HCT116 (cell line): ENCODE measurements at regions not wholly inside any gene's neighbourhood (a gene's known extent, or its start where the extent isn't known, plus 50 kb on each side); places are given as distances from the start of the nearest gene placed in this dataset.

Source experiments
- ATAC-seq: fragments of 200-7000 bp; cut with Tn5 transposase; 2 replicates; pipeline ENCODE4 v1.9.1; 2020; ENCODE audit warnings: mild to moderate bottlenecking, moderate library complexity
- BruUV-seq: library from RNA; stranded (reverse); fragments of 400-500 nt; replicated peaks from 2 replicates; lab custom pipeline; 2021; lab: Mats Ljungman, UMichigan
- CTCF ChIA-PET: fragments of 300-600 bp; sonication (Branson Sonifier 250); formaldehyde crosslinking; loops from one replicate; lab custom pipeline; 2021; ENCODE audit warnings: antibody characterized with exemption; lab: Charles Lee
- POLR2A ChIA-PET: fragments of 300-600, 350-600 bp; sonication (Branson Sonifier 250); formaldehyde crosslinking; loops from one replicate; lab custom pipeline; 2021; ENCODE audit warnings: antibody characterized with exemption; lab: Charles Lee
- RAD21 ChIA-PET, 2 experiments: fragments of 300-600 bp; sonication (Branson Sonifier 250); formaldehyde crosslinking; loops; one replicate each; lab custom pipeline; 2023; ENCODE audit warnings: low total read pairs in 2 of 2; ENCODE audit not compliant: uncharacterized antibody in 2 of 2, unreplicated experiment in 2 of 2, low non-redundant PET in 1 of 2; lab: Charles Lee
- DNase-seq: peaks from one replicate; pipeline ENCODE4 v3.0.0-alpha.2; 2010; ENCODE audit warnings: low read depth, low spot score
- H2AFZ ChIP-seq: fragments of 200-600 bp; shearing (Covaris generic), sonication (generic); 2 replicates; pipeline ENCODE4 v1.6.1; 2017; ENCODE audit warnings: low read depth, mixed run types, mixed read lengths, antibody characterized with exemption, low read length; ENCODE audit not compliant: poor library complexity, severe bottlenecking
- H3K27ac ChIP-seq: 2 replicates; pipeline ENCODE4 v1.5.1; 2012; ENCODE audit warnings: low read depth, low read length
- H3K27me3 ChIP-seq: fragments of 200-600 bp; sonication (generic); 2 replicates; pipeline ENCODE4 v1.6.1; 2016; ENCODE audit warnings: mixed run types, low read length, mixed read lengths; ENCODE audit not compliant: insufficient read depth
- H3K36me3 ChIP-seq, 2 experiments: fragments of 200-500 bp in 1 of 2; fragments of 200-600 bp in 1 of 2; sonication (Bioruptor generic) in 1 of 2; sonication (generic) in 1 of 2; 2 replicates each; pipeline versions ENCODE4 v1.5.1 to v1.6.1; 2014 to 2016; ENCODE audit warnings: low read length in 2 of 2, inconsistent platforms in 1 of 2, mixed read lengths in 1 of 2, mixed run types in 1 of 2; ENCODE audit not compliant: insufficient read depth in 2 of 2, control insufficient read depth in 1 of 2
- H3K4me1 ChIP-seq, 2 experiments: fragments of 200-600 bp in 1 of 2; sonication (generic) in 1 of 2; 2 replicates each; pipeline versions ENCODE4 v1.5.1 to v1.6.1; 2012 to 2017; ENCODE audit warnings: low read length in 2 of 2, inconsistent platforms in 1 of 2, mild to moderate bottlenecking in 1 of 2, mixed read lengths in 1 of 2, mixed run types in 1 of 2, moderate library complexity in 1 of 2; ENCODE audit not compliant: insufficient read depth in 2 of 2, control insufficient read depth in 1 of 2
- H3K4me2 ChIP-seq: fragments of 200-600 bp; sonication (generic); 2 replicates; pipeline ENCODE4 v1.6.1; 2017; ENCODE audit warnings: mixed run types, low read length, mixed read lengths
- H3K4me3 ChIP-seq, 2 experiments: fragments of 200-600 bp in 1 of 2; sonication (generic) in 1 of 2; replicated peaks in 1 of 2; 2 replicates each; pipeline ENCODE4 v1.5.1; 2011 to 2016; ENCODE audit warnings: low read length in 2 of 2, control low read depth in 1 of 2, low read depth in 1 of 2, mild to moderate bottlenecking in 1 of 2, mixed read lengths in 1 of 2, mixed run types in 1 of 2
- H3K79me2 ChIP-seq: fragments of 200-600 bp; sonication (generic); 2 replicates; pipeline ENCODE4 v1.6.1; 2017; ENCODE audit warnings: mild to moderate bottlenecking, mixed run types, low read length, moderate library complexity, mixed read lengths; ENCODE audit not compliant: insufficient read depth
- H3K9ac ChIP-seq: fragments of 200-600 bp; sonication (generic); 2 replicates; pipeline ENCODE4 v1.6.1; 2016; ENCODE audit warnings: low read length, mixed read lengths
- H3K9me2 ChIP-seq: fragments of 200-600 bp; sonication (generic), shearing (Covaris generic); 2 replicates; pipeline ENCODE4 v1.6.1; 2017; ENCODE audit warnings: mixed run types, mild to moderate bottlenecking, moderate library complexity; ENCODE audit not compliant: insufficient read depth
- H3K9me3 ChIP-seq, 2 experiments: fragments of 200-500 bp in 1 of 2; fragments of 200-600 bp in 1 of 2; sonication (Bioruptor generic) in 1 of 2; sonication (generic) in 1 of 2; 2 replicates each; pipeline ENCODE4 v1.6.1; 2014 to 2017; ENCODE audit warnings: low read length in 2 of 2, mixed read lengths in 2 of 2, inconsistent platforms in 1 of 2, low read depth in 1 of 2, mild to moderate bottlenecking in 1 of 2, mixed run types in 1 of 2, moderate library complexity in 1 of 2; ENCODE audit not compliant: control insufficient read depth in 1 of 2, insufficient read depth in 1 of 2
- H4K20me1 ChIP-seq: fragments of 200-600 bp; sonication (generic), shearing (Covaris generic); 2 replicates; pipeline ENCODE4 v1.6.1; 2017; ENCODE audit warnings: mixed run types, mild to moderate bottlenecking, moderate library complexity; ENCODE audit not compliant: insufficient read depth
- CBX3 ChIP-seq: IDR thresholded peaks from 2 replicates; pipeline ENCODE4 v1.6.1; 2012; ENCODE audit warnings: low read depth
- CEBPB ChIP-seq: IDR thresholded peaks from 2 replicates; pipeline ENCODE4 v1.6.1; 2012; ENCODE audit warnings: low read depth
- EGR1 ChIP-seq: IDR thresholded peaks from 2 replicates; pipeline ENCODE4 v1.6.1; 2012; ENCODE audit warnings: low read depth
- ELF1 ChIP-seq: IDR thresholded peaks from 2 replicates; pipeline ENCODE4 v1.6.1; 2012; ENCODE audit warnings: low read depth, borderline replicate concordance
- EZH2phosphoT487 ChIP-seq: fragments of 200-600 bp; IDR thresholded peaks from 2 replicates; pipeline ENCODE4 v1.6.1; 2018; ENCODE audit warnings: antibody characterized with exemption, borderline replicate concordance
- FOSL1 ChIP-seq: IDR thresholded peaks from 2 replicates; pipeline ENCODE4 v1.6.1; 2012; ENCODE audit warnings: low read depth
- JUND ChIP-seq: IDR thresholded peaks from 2 replicates; pipeline ENCODE4 v1.6.1; 2012
- POLR2AphosphoS5 ChIP-seq: IDR thresholded peaks from 2 replicates; pipeline ENCODE4 v1.6.1; 2011; ENCODE audit warnings: mild to moderate bottlenecking, low read depth, low read length, moderate library complexity
- RAD21 ChIP-seq: IDR thresholded peaks from 2 replicates; pipeline ENCODE4 v1.6.1; 2012; ENCODE audit warnings: low read depth, mild to moderate bottlenecking
- REST ChIP-seq: IDR thresholded peaks from 2 replicates; pipeline ENCODE4 v1.6.1; 2012; ENCODE audit warnings: low read depth
- SIN3A ChIP-seq: IDR thresholded peaks from 2 replicates; pipeline ENCODE4 v1.6.1; 2012; ENCODE audit warnings: low read depth
- SRF ChIP-seq: IDR thresholded peaks from 2 replicates; pipeline ENCODE4 v1.6.1; 2012; ENCODE audit warnings: low read depth
- TCF7L2 ChIP-seq: IDR thresholded peaks from 2 replicates; pipeline ENCODE4 v1.7.0; 2011; ENCODE audit warnings: borderline replicate concordance, inconsistent platforms; ENCODE audit not compliant: insufficient read depth, insufficient read length; ENCODE audit errors: extremely low read depth
- YY1 ChIP-seq: IDR thresholded peaks from 2 replicates; pipeline ENCODE4 v1.6.1; 2011; ENCODE audit warnings: low read length, low read depth, moderate library complexity, mild to moderate bottlenecking; ENCODE audit not compliant: insufficient replicate concordance; ENCODE audit errors: extremely low read depth
- ZBTB33 ChIP-seq: IDR thresholded peaks from 2 replicates; pipeline ENCODE4 v1.6.1; 2011; ENCODE audit warnings: mild to moderate bottlenecking, low read length, moderate library complexity; ENCODE audit not compliant: insufficient replicate concordance; ENCODE audit errors: extremely low read depth
- ZFX ChIP-seq: fragments of 450-650 bp; IDR thresholded peaks from 2 replicates; pipeline ENCODE4 v1.6.1; 2017
- ZNF274 ChIP-seq: fragments of 200-500 bp; sonication (Bioruptor generic); IDR thresholded peaks from 2 replicates; pipeline ENCODE4 v1.6.1; 2014; ENCODE audit warnings: mild to moderate bottlenecking, low read depth, low read length, inconsistent platforms
- intact Hi-C: fragments of 100-400 bp; cut with micrococcal nuclease; formaldehyde crosslinking; loops from 2 replicates; pipeline ENCODE4 v1.10.0; 2022

GRCh38 chr1:118627435-118627834, 360.7 kb downstream of the TBX15 start:
- Histone ChIP-seq H3K9ac (no peak overlapping the region), H3K79me2 (no peaks in the 10 kb centered on the region), H3K9me2 (no peaks in the 10 kb centered on the region), H3K4me2 (no peak overlapping the region), H3K36me3 (no peaks in the 10 kb centered on the region), H3K4me3 (no peak overlapping the region), H4K20me1 (no peaks in the 10 kb centered on the region), H3K4me1 (no peaks in the 10 kb centered on the region), H3K27me3 (no peaks in the 10 kb centered on the region), H3K27ac (no peak overlapping the region), H3K9me3 (peaks cover 0 to 5% of the 10 kb centered on the region in 2 experiments; a peak in 1 of 4 replicates), H2AFZ (no peak overlapping the region)
- ChIA-PET POLR2A (no interaction called here), RAD21 (no interaction called here), CTCF (no interaction called here)
- BruUV-seq = no TSS peak
- TF ChIP-seq FOSL1 (no peak), CBX3 (no peak), ZNF274 (no peak), EGR1 (no peak), ZBTB33 (no peak), JUND (no peak), SIN3A (no peak), CEBPB (no peak), ELF1 (no peak), POLR2AphosphoS5 (no peak), REST (no peak), YY1 (no peak), EZH2phosphoT487 (no peak), ZFX (no peak), SRF (no peak), TCF7L2 (no peak), RAD21 (no peak)
- no peak for ATAC-seq
- intact Hi-C loops = no loop called here
- no peak for DNase-seq
